BJ (cell line): ENCODE measurements at regions not wholly inside any gene's neighbourhood (a gene's known extent, or its start where the extent isn't known, plus 50 kb on each side); places are given as distances from the start of the nearest gene placed in this dataset.

Experiments
- CTCF ChIA-PET: fragments of 350-600 bp; formaldehyde crosslinking; extraction: SDS; loops from one replicate; lab custom pipeline; 2021; ENCODE audit warnings: antibody characterized with exemption, inconsistent platforms; lab: Yijun Ruan, JAX
- POLR2A ChIA-PET: fragments of 300-600 bp; sonication (Branson Sonifier 250); formaldehyde crosslinking; extraction: SDS; loops from one replicate; lab custom pipeline; 2021; ENCODE audit warnings: antibody characterized with exemption; lab: Charles Lee
- DNase-seq: peaks from one replicate; pipeline ENCODE4 v3.0.0-alpha.2; 2011; ENCODE audit warnings: low read depth
- H3K27me3 ChIP-seq: 2 replicates; pipeline ENCODE4 v1.6.0; 2011; ENCODE audit warnings: low read length; ENCODE audit not compliant: control insufficient read depth, insufficient read depth
- H3K36me3 ChIP-seq: 2 replicates; pipeline ENCODE4 v1.5.1; 2011; ENCODE audit warnings: low read length; ENCODE audit not compliant: control insufficient read depth, insufficient read depth
- H3K4me3 ChIP-seq: 2 replicates; pipeline ENCODE4 v1.5.1; 2011; ENCODE audit warnings: low read depth, mild to moderate bottlenecking, control low read depth, low read length
- CTCF ChIP-seq: IDR thresholded peaks from 2 replicates; pipeline ENCODE4 v1.5.1; 2011; ENCODE audit warnings: low read depth, mild to moderate bottlenecking, control low read depth, inconsistent platforms, low read length, moderate library complexity; ENCODE audit not compliant: insufficient read depth

DNA sequence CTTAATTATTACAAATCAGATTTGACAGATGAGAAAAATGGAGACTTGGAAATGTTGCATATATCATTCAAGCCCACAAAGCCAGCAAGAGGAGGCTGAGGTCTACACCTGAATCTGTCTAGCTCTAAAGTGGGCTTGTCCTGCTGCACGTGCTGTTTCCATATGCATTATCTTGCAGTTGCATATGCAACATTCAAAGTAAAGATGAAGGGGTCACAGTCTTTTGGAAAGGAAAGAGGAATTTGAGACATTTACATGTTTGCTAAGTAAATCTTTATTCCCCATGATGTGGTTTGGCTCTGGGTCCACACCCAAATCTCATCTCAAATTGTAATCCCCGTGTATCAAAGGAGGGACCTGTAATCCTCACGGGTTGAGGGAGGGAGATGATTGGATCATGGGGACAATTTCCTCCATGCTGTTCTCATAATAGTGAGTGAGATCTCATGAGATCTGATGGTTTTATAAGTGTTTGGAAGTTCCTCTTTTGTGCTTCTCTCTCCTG is 98.3 kb downstream of the BACH1 start:
- H3K4me3 ChIP-seq = no peak overlapping the region
- TF ChIP-seq CTCF = no peak
- H3K27me3 ChIP-seq = no peaks in the 10 kb centered on the region
- POLR2A ChIA-PET = no interaction called here
- CTCF ChIA-PET = no interaction called here
- DNase-seq = no peak
- no peaks in the 10 kb centered on the region for H3K36me3 ChIP-seq

- no peak overlapping the region for H3K4me3 ChIP-seq
- POLR2A ChIA-PET = no interaction called here
- no peaks in the 10 kb centered on the region for H3K27me3 ChIP-seq
- DNase-seq = no peak
- no peak for TF ChIP-seq CTCF
- H3K36me3 ChIP-seq = no peaks in the 10 kb centered on the region
- CTCF ChIA-PET = interaction anchor here (0.6 kb wide), 1 partner anchor 210 kb away, joined by 3 read pairs; no protein-coding TSS in a partner anchor
These were observed 104.6 kb downstream of the BACH1 start for GRCh38 chr21:29403301-29403700.

GRCh38 chr21:29403922-29404538 is 105.3 kb downstream of the BACH1 start:
- H3K4me3 ChIP-seq = no peak overlapping the region
- no peak for TF ChIP-seq CTCF
- POLR2A ChIA-PET = no interaction called here
- no peak for DNase-seq
- H3K27me3 ChIP-seq = no peaks in the 10 kb centered on the region
- CTCF ChIA-PET = interaction anchor here (0.6 kb wide), 1 partner anchor 49 kb away, joined by 3 read pairs; no protein-coding TSS in a partner anchor
- H3K36me3 ChIP-seq = no peaks in the 10 kb centered on the region

DNA sequence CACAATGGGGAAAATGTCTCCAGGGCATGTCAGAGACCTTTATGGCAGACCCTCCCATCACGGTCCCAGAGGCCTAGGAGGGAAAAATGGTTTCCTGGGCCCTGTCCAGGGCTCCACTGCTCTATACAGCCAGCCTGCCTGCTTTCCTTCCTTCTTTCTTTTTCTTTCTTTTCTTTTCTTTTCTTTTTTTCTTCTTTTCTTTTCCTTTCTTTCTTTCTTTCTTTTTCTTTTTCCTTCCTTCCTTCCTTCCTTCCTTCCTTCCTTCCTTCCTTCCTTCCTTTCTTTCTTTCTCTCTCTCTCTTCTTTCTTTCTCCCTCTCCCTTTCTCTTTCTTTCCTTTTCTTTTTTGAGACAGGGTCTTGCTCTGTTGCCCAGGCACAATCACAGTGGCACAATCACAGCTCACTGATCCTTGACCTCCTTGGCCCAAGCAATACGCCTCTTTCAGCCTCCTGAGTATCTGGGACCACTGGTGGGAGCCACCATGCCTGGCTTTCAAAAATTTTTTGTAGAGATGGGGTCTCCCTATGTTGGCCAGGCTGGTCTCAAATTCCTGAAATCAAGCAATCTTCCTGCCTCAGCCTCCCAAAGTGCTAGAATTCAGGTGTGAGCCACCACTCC is 106.9 kb downstream of the BACH1 start:
- no peak for DNase-seq
- Histone ChIP-seq H3K4me3 (no peak overlapping the region), H3K27me3 (no peaks in the 10 kb centered on the region), H3K36me3 (no peaks in the 10 kb centered on the region)
- no peak for TF ChIP-seq CTCF
- ChIA-PET CTCF (no interaction called here), POLR2A (no interaction called here)

GRCh38 chr21:29406385-29406784 is 107.7 kb downstream of the BACH1 start:
- POLR2A ChIA-PET = no interaction called here
- H3K4me3 ChIP-seq = no peak overlapping the region
- H3K36me3 ChIP-seq = no peaks in the 10 kb centered on the region
- TF ChIP-seq CTCF = no peak
- DNase-seq = no peak
- CTCF ChIA-PET = no interaction called here
- no peaks in the 10 kb centered on the region for H3K27me3 ChIP-seq
